Activated naive CD4-positive, alpha-beta T cell treated with anti-CD3 and anti-CD28 coated beads, Interleukin-2, amount 10 ng/mL, durations not matched to agents 7 days and 5 days (primary cell): ENCODE measurements at regions not wholly inside any gene's neighbourhood (a gene's known extent, or its start where the extent isn't known, plus 50 kb on each side); places are given as distances from the start of the nearest gene placed in this dataset.

Source experiments
- CTCF ChIA-PET: fragments of 350-600 bp; sonication (Branson Sonifier 250); formaldehyde crosslinking; loops from one replicate; lab custom pipeline; 2021; ENCODE audit warnings: antibody characterized with exemption; lab: Charles Lee
- DNase-seq: peaks from one replicate; pipeline ENCODE4 v3.0.0-alpha.2; 2020
- H3K27ac Mint-ChIP-seq: one replicate; pipeline ENCODE4 v1.8.0; 2021; ENCODE audit warnings: mild to moderate bottlenecking, moderate library complexity, mixed read lengths
- H3K27me3 Mint-ChIP-seq: one replicate; pipeline ENCODE4 v1.8.0; 2021; ENCODE audit warnings: mild to moderate bottlenecking, mixed read lengths
- H3K36me3 Mint-ChIP-seq: one replicate; pipeline ENCODE4 v1.8.0; 2021; ENCODE audit warnings: mixed read lengths
- H3K4me1 Mint-ChIP-seq: one replicate; pipeline ENCODE4 v1.8.0; 2021; ENCODE audit warnings: mixed read lengths
- H3K4me3 Mint-ChIP-seq: one replicate; pipeline ENCODE4 v1.8.0; 2021; ENCODE audit warnings: mild to moderate bottlenecking, moderate library complexity, mixed read lengths
- H3K9me3 Mint-ChIP-seq: one replicate; pipeline ENCODE4 v1.8.0; 2021; ENCODE audit warnings: mixed read lengths

DNA sequence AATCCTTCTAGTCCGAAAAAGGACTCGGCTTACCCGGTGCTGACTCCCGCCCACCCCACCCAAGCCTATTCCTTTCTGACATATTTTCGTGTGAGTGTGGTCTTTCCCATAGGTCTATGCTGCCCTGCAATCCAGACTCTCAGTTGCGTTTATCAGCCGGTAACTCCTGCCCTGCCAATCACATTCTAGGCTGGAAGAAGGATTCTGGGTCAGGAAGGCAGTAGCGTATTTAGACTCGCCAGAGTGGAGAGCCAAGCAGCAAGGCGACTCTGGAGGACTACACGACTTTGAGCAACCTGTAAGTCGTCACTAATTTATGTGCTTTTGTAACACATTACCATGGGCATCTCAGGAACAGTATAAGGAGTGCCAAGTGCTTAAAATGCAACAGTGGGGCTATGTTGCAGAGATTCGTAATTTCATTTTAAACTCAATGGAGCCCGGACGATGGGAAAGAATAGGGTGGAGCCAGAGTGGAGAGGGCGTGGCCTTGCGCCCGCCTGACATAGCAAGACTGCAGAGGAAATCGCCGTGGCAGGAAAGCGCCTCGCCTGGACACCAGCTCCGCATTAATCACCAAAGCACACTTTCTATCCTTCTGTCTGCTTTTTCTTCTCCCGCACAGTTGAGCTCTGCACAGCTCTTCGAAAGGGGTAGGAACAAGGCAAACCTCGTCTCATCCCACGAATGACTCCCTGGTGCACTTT lies 1044.2 kb downstream of the AGBL1 start:
- no peak for DNase-seq
- H3K27ac Mint-ChIP-seq = no peak overlapping the region
- H3K27me3 Mint-ChIP-seq = no peaks in the 10 kb centered on the region
- CTCF ChIA-PET = no interaction called here
- H3K4me3 Mint-ChIP-seq = no peak overlapping the region
- peaks cover 3% of the 10 kb centered on the region for H3K9me3 Mint-ChIP-seq
- H3K4me1 Mint-ChIP-seq = no peaks in the 10 kb centered on the region
- no peaks in the 10 kb centered on the region for H3K36me3 Mint-ChIP-seq

DNA sequence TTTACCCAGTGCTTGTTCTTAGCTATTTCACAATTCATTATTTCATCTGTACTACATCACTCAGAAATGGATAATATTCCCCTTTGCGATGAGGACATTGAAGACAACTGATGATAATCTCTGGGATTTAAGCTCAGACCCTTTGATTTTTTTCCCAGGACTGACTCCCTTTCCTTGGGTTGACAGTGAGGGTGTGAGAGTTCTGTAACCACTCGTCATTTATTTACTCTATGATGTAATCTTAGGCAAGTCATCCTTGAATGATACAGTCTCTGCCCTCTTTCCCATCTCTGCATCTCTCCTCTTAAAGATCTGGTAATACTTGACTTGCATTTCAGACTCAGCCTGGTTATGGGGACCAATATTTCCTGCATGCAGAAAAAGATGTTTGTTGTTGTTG lies 1041.7 kb downstream of the AGBL1 start:
- peaks cover 3% of the 10 kb centered on the region for H3K9me3 Mint-ChIP-seq
- CTCF ChIA-PET = no interaction called here
- H3K4me1 Mint-ChIP-seq = no peaks in the 10 kb centered on the region

DNA sequence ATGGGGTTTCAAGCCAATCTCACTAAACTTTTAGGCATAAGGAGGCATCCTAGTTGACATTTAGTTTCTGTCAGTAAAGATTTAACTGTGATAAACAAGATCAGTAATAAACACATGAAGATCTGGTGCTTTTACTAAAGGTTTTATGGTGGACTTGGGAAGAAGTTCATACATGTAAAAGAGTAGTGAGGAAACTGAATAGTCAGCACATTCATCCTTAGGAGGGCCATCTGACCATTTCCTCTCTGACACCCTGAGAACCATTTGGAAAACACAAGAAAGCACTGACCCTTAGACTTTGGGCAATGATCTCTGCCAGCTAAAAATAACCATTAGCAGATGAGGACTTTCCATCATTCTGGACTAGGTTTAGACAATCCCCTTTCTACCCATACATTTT lies 1040.9 kb downstream of the AGBL1 start:
- DNase-seq = no peak
- Mint-ChIP-seq H3K9me3 (no peaks in the 10 kb centered on the region), H3K4me1 (no peaks in the 10 kb centered on the region), H3K4me3 (no peak overlapping the region), H3K27me3 (no peaks in the 10 kb centered on the region), H3K27ac (no peak overlapping the region), H3K36me3 (no peaks in the 10 kb centered on the region)
- CTCF ChIA-PET = no interaction called here

More for the DNA sequence above, 1041.7 kb downstream of the AGBL1 start:
- H3K4me3 Mint-ChIP-seq = no peak overlapping the region
- H3K27me3 Mint-ChIP-seq = no peaks in the 10 kb centered on the region
- H3K27ac Mint-ChIP-seq = no peak overlapping the region
- DNase-seq = no peak
- no peaks in the 10 kb centered on the region for H3K36me3 Mint-ChIP-seq

DNA sequence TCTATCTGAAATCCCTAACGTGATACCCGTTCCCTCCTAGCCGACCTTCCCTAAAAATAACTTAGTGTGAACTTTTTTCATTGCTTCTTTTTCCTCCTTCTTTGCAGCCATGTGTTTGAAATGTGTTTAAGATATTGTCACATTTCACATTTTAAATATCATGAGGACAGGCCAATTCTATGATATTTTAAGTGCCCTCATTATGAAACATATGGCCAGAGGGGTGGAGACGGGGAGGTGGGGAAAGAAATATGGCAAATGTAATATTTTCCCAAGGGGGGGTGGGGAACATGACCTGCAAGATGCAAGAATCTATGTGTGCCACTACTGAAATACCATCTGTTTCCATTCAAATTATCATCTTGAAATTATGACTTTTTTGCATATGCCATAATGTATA lies 1039.2 kb downstream of the AGBL1 start:
- DNase-seq = no peak
- no peak overlapping the region for H3K27ac Mint-ChIP-seq
- CTCF ChIA-PET = interaction anchor here (0.8 kb wide), 1 partner anchor 390 kb away, joined by 3 read pairs; no protein-coding TSS in a partner anchor
- H3K27me3 Mint-ChIP-seq = no peaks in the 10 kb centered on the region
- no peaks in the 10 kb centered on the region for H3K36me3 Mint-ChIP-seq
- no peaks in the 10 kb centered on the region for H3K4me1 Mint-ChIP-seq
- no peaks in the 10 kb centered on the region for H3K9me3 Mint-ChIP-seq
- H3K4me3 Mint-ChIP-seq = no peak overlapping the region

DNA sequence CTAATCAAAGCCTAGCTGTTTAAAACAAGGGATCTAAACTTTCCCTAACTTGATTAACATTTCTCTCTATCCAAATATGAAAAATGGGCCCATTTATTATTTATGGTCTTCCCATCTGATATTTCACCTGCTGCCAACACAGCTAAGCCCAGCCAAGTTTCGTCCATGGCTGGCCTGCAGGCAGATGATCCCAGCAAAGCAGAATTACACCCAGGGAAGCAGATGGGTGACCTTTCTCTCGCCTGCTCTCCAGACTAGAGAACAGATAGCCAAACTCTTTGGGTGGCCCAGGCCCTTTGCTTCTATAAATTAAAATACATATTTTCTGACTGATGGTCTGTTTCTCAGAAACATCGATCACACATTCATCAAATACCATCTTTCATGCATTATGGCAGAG lies 1038.8 kb downstream of the AGBL1 start:
- Mint-ChIP-seq H3K4me1 (no peaks in the 10 kb centered on the region), H3K9me3 (no peaks in the 10 kb centered on the region), H3K27ac (no peak overlapping the region), H3K4me3 (no peak overlapping the region), H3K36me3 (no peaks in the 10 kb centered on the region), H3K27me3 (no peaks in the 10 kb centered on the region)
- DNase-seq = no peak
- CTCF ChIA-PET = interaction anchor here (0.8 kb wide), 1 partner anchor 389 kb away, joined by 3 read pairs; no protein-coding TSS in a partner anchor

DNA sequence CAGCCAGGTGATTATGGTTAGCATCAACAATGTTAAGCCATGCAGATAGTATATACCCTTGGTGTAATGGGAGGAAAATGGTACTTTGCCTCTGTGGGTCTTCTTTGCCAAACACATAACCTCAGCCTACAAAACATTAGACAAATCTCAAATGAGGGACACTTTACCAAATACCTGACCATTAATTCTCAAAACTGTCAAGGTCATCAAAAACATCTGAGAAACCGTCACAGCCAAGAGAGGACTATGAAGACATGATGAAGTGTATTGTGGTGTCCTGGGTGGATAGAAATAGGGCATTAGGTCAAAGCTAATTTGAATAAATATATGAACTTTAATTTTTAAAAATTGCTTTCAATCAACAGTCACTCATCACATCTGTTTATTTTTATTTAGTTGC lies 1036.1 kb downstream of the AGBL1 start:
- Mint-ChIP-seq H3K4me3 (no peak overlapping the region), H3K27ac (no peak overlapping the region), H3K27me3 (no peaks in the 10 kb centered on the region)

DNA sequence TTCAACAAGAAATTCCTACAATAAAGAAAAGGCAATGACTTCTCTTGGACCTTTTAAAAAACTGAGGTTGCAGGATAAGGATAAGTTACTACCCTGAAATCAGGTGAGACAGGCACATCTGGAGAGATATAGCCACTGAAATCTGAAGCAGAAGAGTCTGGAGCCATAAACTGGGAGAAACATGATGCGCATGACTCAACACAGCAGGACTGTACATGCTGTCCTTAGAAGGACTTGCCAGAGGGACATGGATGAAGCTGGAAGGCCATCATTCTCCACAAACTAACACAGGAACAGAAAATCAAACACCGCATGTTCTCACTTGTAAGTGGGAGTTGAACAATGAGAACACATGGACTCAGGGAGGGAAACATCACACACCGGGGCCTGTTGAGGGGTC lies 1020.2 kb downstream of the AGBL1 start:
- no peak overlapping the region for H3K4me3 Mint-ChIP-seq

More for the DNA sequence above, 1036.1 kb downstream of the AGBL1 start:
- Mint-ChIP-seq H3K36me3 (no peaks in the 10 kb centered on the region), H3K9me3 (no peaks in the 10 kb centered on the region), H3K4me1 (no peaks in the 10 kb centered on the region)
- DNase-seq = no peak
- CTCF ChIA-PET = no interaction called here

DNA sequence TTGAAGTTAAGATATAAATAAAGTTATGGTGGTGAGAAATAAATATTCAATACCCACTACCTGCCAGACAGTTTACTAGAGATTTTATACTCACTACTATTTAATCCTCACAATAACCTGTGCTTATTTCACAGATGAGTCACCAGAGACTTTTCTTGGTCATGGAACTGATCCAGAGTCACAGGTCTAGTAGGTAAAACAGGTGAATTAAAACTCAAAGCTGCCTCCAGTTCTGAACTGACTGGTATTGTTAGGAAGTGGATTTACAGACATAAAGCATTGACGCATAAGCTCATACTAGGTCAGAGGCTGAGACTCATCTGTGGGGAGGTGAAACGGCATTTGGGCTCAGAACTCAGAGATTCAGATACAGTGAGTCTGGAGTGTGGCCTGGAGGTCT lies 1009.9 kb downstream of the AGBL1 start:
- DNase-seq = no peak
- no peaks in the 10 kb centered on the region for H3K9me3 Mint-ChIP-seq
- H3K4me3 Mint-ChIP-seq = no peak overlapping the region
- CTCF ChIA-PET = no interaction called here
- no peak overlapping the region for H3K27ac Mint-ChIP-seq
- no peaks in the 10 kb centered on the region for H3K36me3 Mint-ChIP-seq
- no peaks in the 10 kb centered on the region for H3K27me3 Mint-ChIP-seq
- no peaks in the 10 kb centered on the region for H3K4me1 Mint-ChIP-seq

More for the DNA sequence above, 1020.2 kb downstream of the AGBL1 start:
- CTCF ChIA-PET = no interaction called here
- H3K27me3 Mint-ChIP-seq = no peaks in the 10 kb centered on the region
- DNase-seq = no peak
- H3K36me3 Mint-ChIP-seq = no peaks in the 10 kb centered on the region
- peaks cover 8% of the 10 kb centered on the region for H3K9me3 Mint-ChIP-seq
- no peak overlapping the region for H3K27ac Mint-ChIP-seq
- no peaks in the 10 kb centered on the region for H3K4me1 Mint-ChIP-seq

DNA sequence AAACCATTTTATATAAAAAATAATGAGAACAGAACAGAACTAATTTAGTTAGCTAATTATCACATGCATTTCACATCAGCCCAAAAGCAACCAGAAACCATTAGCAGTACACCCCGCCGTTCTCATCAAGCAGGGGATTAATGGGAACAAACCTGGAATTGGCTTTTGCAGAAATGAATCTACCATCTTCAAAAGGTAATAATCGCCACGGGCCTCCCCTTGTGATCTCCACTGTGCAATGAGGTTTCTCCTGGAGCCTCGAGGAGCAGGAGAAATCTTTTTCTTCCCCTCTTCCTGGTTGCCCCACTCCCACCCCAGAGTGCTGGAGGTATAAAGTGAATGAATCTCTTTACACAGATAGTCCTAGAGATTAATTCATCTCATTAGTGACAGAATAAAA lies 1003.5 kb downstream of the AGBL1 start:
- H3K27ac Mint-ChIP-seq = no peak overlapping the region

DNA sequence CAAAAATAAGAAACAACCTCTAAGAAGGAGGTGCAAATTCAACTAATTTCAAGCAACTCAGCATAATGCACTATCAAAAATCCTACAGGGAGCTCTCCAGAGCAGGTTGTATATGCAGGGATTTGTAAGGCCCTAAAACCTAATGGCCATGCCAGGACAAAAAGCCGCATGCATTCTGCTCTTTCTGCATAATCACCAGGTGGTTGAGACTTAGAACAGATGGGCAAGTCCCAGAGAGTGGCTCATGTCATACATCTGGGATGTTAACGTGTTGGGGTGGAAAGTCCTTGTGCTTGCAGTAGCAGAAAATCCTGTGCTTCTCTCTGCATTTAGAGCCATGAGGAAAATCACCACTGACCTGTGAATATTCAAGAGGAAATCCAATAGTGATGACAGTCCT lies 1002.9 kb downstream of the AGBL1 start:
- Mint-ChIP-seq H3K9me3 (no peaks in the 10 kb centered on the region), H3K4me3 (no peak overlapping the region), H3K36me3 (no peaks in the 10 kb centered on the region), H3K4me1 (no peaks in the 10 kb centered on the region), H3K27ac (no peak overlapping the region), H3K27me3 (no peaks in the 10 kb centered on the region)
- CTCF ChIA-PET = no interaction called here
- no peak for DNase-seq

More for the DNA sequence above, 1003.5 kb downstream of the AGBL1 start:
- Mint-ChIP-seq H3K36me3 (no peaks in the 10 kb centered on the region), H3K27me3 (no peaks in the 10 kb centered on the region), H3K9me3 (no peaks in the 10 kb centered on the region), H3K4me1 (no peaks in the 10 kb centered on the region), H3K4me3 (no peak overlapping the region)
- CTCF ChIA-PET = no interaction called here
- DNase-seq = no peak

DNA sequence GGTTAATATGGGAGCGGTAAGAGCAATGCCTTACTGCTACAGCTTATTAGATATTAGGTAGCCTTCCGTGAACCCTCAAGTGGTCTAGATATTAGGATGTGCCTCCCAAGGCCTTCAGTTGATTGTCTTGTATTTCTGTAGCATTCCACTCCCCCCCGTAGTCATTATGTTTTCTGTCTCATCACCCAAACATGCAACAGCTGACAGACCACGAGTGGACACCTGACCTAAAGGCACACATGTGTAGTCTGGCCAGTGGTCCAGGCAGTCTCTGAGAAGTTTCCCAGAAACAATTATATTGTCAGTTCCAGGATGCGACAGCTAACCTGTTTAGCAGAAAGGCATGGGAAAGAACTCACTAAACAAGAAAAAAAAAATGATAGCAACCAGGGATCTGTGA lies 1000.9 kb downstream of the AGBL1 start:
- no peak overlapping the region for H3K27ac Mint-ChIP-seq
- H3K36me3 Mint-ChIP-seq = no peaks in the 10 kb centered on the region
- no peak overlapping the region for H3K4me3 Mint-ChIP-seq
- CTCF ChIA-PET = no interaction called here
- no peaks in the 10 kb centered on the region for H3K27me3 Mint-ChIP-seq
- H3K9me3 Mint-ChIP-seq = no peaks in the 10 kb centered on the region
- H3K4me1 Mint-ChIP-seq = no peaks in the 10 kb centered on the region
- DNase-seq = no peak
